Stimulated activated CD4-positive, alpha-beta T cell treated with anti-CD3 and anti-CD28 coated beads, Interleukin-2, amount 100 ng/mL, for 48 hours (primary cell): ENCODE measurements at regions not wholly inside any gene's neighbourhood (a gene's known extent, or its start where the extent isn't known, plus 50 kb on each side); places are given as distances from the start of the nearest gene placed in this dataset.

Experiments
- DNase-seq, 2 donors: peaks; one replicate each; pipeline ENCODE4 v3.0.0-alpha.2; 2020

DNA sequence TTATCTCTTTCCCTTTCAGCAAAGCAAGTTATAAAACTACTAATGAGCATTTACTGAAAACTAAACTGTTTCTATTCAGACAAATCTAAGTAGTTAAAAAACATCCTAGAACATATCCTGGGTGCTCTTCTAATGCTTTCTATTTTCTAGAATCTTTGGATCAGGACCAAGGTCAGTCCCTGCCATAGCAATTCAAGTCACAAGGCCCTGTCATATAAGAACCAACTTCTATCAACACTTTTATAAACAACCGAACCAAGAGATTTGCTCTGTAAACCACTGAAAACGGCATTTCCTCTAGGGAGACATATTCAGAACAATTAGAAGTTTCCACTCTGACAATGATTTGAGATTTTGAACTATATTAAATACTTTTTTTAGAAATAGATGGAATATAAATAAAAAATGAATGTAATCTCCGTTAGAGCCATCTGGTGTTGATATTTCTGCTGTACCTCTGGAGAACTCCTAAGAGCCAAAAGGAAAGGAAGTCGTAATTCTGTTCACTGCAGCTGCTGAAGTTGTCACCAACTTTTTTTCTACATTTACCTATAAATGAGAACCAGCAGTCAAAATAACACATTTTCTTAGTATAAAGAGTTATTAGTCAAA lies 51.4 kb upstream of the LGSN start:
- no peak for DNase-seq

DNA sequence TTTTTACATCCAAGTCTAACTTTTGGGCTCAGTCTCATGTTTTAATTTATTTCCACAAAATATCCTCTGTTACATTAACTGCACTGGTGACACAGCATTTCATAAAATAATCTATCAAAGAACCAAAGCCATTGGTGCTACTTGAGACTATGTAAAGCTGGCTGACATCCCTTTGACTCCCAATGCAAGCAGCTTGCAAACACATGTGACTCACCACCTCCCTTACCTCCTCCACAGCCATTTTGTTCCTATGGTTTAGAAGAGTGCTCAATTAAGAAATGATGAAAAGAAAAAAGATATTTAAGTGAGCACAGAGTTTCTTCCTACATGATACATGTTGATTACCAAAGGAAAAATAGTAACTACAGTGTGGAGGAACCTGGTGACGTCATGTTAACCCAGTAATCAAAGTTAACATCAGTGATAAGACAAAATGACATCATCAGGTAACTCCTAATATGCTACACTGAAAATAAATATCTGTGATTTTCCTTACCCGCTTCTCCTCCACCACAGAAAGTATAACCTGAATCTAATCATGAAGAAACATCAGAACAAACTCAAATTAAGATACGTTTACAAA lies 53.3 kb upstream of the LGSN start:
- no peak for DNase-seq

DNA sequence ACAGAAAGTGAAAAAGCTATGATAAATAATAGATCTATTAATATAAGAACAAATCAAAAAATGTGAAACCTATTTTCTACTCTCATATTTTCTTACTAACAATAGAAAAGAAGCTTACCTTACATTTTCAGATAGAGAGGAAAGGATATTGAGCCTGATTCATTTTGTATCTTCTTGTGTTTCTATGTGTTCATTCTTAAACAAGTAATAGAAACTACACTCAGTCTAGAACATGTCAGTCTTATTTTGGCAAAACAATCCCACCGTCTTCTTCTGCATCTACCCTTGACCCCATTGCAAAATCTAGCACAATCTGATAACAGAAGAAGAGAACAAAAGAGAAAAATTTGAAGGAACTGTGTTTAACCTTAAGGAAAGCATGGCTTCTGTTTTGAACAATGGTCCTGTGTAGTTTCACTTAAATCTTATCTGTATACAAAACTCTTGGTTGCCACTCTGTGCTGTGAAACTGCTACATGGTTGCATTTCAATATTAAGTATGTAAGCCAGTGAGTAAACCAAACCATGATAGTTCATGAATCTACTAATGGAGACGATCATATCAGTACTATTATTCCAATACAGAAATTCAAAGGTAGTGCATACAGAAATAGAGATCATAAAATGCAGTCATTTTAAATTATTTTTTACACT lies 69.5 kb upstream of the LGSN start:
- no peak for DNase-seq

DNA sequence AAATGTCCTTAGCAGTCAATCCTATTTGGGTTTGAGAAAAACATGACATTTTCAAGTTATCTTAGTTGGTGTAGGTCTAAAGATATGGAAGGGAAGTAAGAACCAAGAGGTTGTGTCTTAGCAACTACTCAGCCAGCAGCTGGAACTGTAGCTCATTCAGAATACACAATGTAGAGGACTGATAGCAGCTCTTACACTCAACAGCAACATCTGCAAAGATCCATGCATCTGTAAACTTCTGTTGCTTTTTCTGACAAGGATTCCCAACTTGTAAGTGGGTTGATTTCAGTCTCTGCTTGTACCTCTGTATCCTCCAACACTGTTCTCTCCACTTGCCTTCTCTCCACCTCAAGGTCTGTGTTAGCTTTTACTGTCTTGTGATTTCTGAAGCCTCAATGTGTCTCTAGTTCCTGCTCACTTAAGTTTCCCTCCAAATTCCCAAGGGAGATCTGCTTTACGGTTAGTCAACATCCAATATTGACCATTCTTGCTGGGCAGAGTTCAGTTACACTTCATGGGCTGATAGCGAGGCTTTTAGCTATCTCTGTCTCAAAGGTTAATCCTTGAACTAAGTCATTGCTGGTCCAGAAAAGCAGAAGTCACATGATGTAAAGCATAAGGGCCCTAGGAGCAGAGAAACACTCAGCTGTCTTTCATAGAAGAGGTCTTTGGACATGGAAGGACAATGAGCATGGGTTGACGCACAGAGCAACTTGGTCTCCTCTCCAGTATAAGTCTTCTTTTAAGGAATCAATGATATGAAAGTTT lies 71.6 kb upstream of the LGSN start:
- no peak for DNase-seq

DNA sequence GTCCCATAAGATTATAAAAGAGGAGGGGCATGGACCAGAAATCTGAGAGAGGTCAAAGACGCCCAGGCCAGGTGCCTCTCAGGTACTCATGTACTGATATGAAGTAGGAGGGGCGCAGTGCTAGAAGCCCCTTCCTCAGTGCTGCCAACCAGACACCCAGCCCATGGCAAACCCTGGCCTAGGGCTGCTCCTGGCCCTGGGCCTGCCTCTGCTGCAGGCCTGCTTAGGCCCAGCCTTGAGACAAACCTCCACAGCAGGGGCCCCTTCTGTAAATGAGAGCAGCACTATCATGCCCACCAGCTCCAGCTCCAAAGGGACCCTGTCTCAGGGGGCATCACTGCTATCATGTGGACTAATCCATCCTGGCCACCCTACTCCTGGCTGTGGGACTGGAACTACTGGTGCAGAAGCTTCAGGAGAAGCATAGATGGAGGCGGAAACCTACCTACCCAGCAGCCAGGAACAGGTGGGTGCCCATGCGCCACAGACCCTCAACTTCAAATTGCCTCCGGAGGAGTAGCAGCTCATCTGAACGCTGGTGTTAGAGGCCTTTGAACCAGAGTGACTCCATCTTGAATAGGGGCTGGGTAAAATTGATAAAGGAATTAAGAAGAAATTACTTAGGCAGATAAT lies 72.4 kb upstream of the LGSN start:
- DNase-seq, result no peak

DNA sequence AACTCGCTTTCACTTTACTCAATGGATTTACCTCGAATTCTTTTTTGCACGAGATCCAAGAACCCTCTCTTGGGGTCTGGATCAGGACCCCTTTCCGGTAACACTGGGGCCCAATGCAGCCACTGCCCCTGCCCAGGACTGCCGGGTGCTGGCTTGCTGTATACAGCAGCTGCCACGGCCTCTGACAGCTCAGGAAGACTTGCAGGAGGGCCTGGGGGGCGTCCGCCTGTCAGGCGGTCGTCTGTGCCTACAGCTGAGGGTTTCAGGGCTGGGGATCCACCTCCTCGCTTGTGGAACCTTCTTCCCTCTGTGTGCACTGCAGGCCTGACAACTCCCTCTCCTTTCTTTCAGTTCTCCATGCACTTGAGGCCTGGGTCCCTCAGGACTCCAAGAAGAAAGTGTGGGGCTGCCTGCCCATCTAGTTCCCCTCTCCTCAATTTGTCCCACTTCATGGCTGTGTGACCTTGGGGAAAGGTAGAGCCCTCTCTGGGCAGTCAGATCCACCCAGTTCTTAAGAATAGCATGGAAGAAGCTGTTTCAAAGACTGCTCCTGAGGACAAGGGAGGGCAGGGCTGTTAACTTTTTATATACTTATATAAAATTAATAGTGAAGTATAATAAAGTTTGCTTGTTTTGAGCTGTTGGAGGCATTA lies 75.0 kb upstream of the LGSN start:
- no peak for DNase-seq

DNA sequence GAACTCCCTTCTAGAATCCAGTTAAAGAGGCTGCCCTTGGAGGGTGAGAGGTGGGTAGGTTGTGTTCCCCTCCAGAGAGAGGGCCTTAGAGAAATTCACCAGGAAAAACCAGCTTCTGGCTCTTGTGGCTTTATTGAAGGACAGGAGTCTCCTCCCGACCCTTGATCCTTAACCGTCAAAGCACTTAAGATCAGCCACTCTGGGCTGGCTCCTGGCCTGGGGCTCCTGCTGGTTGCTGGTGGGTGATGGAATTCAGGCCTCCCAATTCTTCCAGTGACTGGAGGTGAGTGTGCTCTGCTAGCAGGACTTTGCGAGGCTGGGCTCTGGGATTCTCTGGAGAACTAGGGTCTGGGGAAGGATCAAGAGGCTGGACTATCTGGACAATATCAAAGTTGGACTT lies 75.6 kb upstream of the LGSN start:
- no peak for DNase-seq

DNA sequence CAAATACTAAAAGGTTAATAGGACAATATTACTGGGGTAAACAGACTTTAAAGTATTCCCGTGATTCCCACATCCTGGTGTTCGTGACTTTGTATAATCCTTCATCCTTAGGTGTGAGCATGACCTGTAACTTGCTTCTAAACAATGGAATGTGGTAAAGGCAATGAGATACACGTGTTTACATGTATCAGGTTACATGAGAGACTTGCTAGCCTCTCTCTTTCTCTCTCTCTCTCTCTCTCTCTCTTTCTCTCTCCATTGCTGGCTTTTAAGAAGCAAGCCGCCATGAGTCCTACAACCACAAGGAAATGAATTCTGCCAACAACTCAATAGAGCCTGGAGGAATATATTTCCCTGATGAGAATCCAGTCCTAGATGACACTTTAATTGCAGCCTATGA lies 83.9 kb upstream of the LGSN start:
- DNase-seq, result no peak

DNA sequence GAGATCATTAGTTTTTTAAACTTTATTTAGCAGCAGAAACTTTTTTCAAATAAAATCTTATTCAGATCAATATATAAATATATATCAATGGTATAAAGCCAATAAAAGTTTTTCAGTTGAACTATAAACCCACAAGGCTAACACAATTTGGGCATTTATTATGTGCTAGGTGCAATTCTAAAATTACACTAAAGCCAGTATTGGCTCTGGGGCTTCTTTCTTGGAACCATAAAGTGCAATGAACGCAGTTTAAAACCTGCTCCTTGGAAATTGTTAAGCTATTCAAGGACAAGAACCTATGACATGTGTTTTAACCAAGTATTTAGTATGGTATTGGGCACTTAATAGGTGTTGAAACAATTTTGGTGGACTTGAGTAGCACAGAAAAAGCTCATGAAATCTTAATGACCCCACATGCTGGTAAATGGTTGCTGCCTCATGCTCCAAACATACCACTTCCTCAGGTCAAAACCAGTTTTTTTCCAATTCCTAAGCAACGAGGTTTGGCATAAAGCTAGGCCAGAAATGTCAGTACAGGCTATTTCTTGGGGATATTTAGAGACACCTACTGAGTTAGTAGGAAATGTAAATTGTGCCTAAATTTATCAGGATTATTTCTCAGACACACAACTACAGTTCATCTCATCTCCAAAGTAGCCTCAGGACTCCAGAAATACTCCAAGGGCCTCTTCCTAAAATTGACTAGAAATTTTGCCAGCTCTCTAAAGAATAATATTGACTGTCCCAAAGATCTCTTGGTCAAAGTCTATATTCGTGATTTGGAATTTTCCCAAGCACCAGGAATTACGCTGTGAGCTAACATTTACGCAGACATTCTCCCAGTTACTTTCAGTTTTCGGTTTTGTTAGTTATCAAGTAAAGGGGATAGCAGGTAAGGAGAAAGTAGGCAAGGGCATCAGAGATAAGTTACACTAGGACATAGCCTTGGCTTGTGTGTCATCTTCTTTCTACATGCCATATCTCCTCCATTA lies 90.9 kb upstream of the LGSN start:
- DNase-seq, result no peak

DNA sequence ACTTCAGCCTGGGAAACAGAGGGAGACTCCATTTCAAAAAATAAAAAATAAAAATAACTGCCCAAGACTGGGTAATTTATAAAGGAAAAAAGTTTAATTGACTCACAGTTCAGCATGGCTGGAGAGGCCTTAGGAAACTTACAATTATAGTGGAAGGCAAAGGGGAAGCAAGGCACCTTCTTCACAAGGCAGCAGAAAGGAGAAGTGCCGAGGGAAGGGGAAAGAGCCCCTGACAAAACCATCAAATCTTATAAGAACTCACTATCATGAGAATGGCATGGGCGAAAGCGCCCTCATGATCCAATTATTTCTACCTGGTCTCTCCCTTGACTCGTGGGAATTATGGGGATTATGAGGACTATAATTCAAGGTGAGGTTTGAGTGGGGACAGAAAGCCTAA lies 95.5 kb upstream of the LGSN start:
- no peak for DNase-seq

DNA sequence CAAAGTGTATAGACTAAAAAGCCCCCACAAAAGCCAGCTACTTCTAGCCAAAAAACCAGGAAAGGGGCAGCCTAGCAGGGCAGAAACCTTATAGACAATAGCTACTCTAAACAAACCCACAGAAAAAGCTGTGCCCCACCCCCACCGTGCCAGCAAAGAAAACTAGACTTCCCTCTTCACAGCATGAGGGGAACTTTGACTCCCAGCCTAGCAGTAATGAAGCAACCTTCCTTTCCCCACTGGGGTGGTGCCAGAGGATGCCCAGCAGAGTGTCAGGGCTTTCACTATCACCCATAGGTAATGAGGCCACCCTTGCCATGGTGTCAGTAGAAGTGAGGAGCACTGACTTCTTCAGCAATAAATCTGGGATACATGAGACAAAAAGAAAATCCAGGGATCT lies 99.0 kb upstream of the LGSN start:
- no peak for DNase-seq

DNA sequence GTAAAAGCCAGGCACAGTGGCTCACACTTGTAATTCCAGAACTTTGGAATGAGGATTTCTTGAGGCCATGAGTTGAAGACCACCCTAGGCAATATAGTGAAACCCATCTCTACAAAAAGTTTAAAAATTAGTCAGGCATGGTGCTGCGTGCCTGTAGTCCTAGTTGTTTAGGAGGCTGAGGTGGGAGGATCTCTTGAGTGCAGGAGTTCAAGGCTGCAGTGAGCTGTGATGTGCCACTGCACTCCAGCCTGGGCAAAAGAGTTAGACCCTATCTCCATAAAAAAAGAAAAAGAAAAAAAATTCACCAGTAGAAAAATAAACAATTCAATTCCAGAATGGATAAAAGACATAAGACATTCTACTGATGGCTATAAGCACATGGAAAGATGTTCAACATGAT lies 104.9 kb upstream of the LGSN start:
- no peak for DNase-seq

DNA sequence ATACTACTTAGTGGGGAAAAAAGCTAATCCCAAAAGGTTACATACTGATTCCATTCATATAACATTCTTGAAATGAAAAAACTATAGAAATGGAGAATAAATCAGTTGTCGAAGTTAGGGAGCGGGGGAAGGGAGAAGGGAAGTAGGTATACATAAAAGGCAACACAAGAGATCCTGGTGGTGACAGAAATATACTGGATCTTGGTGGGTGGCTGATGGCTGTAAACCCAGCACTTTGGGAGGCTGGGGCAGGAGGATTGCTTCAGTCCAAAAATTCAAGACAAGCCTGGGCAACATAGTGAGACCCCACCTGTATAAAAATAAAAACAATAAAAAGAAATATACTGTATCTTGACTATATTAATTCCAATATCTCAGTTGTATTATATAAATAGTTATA lies 105.7 kb upstream of the LGSN start:
- no peak for DNase-seq

DNA sequence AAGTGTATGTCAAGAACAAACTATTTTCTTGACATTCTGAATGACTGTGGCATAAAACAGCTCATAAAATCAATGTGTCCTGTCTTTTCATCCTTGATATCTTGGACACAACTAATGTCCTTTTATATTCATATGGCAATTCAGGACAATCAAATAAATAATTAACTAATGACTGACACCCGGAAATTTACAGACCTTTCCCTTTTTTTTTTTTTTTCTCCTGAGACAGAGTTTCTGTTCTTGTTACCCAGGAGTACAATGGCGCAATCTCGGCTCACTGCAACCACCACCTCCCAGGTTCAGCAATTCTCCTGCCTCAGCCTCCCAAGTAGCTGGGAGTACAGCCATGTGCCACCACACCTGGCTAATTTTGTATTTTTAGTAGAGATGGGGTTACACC lies 107.1 kb upstream of the LGSN start:
- no peak for DNase-seq

DNA sequence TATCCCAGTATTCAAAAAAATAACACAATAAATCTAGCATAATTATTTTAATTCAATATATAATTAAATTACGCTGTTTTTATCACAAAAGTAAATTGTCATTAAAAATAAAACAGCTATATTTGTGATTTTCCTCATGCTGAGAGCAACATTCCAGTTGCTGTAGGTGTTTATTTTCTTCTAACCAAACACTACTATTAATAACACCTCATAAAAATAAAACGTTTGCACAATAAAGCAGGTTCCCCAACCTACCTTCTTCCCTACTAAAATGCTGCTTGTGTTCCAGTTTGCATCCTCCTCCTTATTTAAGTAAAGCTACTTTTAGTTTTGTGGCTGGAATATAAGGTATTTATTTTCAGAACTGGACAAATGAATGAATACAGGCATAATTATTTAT lies 108.2 kb upstream of the LGSN start:
- DNase-seq, result no peak

DNA sequence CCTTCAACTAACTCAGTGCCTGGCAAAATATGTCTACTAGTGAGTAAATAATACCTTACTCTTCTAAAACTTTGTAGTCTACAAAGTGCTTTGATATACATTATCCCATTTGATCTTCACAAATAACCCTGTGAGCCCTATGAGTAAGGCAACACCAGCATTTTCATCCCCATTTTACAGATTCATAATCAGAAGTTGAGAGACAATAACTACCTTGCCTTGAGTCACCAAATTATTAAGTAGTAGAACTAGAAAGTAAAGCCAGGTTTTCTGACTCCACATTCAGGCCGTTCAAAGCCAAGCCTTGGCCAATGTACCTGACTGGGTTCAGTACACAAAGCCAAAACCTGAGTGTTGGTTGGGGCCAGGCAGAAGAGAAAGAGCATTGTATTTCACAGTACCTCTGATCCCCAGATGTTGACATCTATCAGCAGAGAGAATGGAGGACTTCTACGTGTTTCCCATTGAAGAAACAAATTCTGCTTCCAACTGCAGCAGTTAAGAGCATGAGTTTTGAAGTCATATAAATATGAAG lies 111.3 kb upstream of the LGSN start:
- DNase-seq, result no peak

DNA sequence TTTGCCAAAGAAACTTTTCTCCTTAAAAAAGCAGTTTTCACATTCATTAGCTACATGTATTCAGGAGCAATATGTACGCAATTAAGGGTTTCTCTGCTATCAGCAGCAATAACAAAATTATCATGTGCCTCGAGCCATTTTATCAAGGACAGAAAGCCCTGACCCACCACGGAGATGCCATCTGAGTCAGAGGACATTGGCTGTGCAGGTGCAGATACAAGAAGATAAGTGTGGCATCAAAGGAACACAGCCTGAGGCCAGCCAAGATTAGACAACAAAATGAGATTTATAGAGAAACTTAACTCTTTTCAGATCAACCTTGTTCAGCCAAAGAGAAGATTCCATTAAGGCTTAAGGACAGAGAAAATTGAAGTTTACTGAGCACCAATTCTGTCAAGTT lies 115.2 kb upstream of the LGSN start:
- no peak for DNase-seq

DNA sequence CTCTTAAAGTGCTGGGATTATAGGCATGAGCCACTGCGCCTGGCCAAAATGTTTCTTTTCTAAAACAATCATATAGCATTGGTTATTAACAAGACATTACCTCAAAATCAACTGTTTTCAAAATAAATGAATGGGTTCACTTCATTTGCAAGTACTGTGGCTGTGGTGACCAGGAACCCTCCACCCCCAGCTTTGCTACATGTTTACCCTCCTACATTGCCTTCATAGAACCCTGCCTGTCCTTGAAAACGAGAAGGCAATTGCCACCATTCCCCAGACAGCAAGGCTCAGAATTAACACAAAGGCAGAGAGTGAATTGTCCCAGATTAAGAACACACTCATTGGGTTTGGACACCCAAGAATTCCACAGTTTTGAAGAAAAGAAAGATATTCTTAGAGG lies 116.6 kb upstream of the LGSN start:
- DNase-seq, result no peak

DNA sequence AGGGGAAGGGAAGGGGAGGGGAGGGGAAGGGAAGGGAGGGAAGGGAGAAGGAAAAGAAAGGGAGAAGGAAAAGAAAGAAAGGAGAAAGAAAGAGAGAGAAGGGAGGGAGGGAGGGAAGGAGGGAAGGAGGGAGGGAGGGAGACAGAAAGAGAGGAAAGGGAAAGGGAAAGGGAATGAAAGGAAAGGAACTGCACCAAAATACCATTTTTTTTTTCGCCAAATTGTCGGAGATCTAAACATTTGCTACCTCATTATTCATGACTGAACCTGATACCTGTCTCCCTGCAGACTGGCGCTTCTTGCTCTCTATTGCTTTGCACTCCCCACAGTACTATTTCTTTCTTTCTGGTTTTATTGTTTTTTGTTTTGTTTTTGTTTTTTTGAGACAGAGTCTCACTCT lies 117.3 kb upstream of the LGSN start:
- DNase-seq, result no peak

DNA sequence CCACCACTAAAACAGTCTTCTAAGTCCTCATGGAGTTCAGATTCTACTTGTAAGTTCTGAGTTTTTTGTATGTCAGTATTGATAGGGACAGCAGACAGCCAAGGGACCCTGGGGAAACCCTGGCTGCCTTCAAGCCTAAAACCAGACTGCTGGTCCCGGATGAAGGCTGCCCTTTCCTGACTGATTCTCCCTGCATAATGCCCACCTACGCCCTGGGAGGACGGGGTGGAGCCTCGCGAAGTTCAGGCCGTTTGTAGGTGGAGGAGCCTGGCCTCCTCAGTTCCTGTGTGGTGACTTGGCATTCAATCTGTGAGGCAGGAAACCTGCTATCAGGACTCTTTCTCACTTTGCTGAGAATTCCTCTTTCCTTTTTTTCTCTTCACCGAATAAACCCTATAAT lies 120.3 kb upstream of the LGSN start:
- DNase-seq, result no peak

DNA sequence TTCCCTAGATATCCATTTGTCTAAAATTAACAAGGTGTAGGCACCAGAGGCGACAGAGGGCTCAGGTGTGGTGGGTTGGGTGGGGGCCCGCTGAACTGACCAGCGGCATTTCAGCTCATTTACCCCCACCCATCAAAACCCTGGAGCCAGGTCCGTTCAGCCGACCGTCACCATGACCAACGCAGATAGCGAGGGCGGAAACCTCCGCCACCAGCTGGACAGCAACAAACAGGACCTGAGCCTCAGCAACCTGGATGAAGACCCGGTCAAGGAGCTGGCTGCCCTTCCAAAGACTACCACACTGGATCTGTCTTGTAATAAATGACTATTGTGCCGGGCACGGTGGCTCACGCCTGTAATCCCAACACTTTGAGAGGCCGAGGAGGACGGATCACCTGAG lies 120.8 kb upstream of the LGSN start:
- DNase-seq, result no peak
